Common myeloid progenitor, CD34-positive (primary cell): ENCODE measurements at regions not wholly inside any gene's neighbourhood (a gene's known extent, or its start where the extent isn't known, plus 50 kb on each side); places are given as distances from the start of the nearest gene placed in this dataset.

Source experiments
- CTCF ChIA-PET: fragments of 350-600 bp; sonication (Branson Sonifier 250); formaldehyde crosslinking; loops from one replicate; lab custom pipeline; 2021; ENCODE audit warnings: antibody characterized with exemption; lab: Charles Lee
- POLR2A ChIA-PET: fragments of 350-600 bp; sonication (Branson Sonifier 250); formaldehyde crosslinking; loops from one replicate; lab custom pipeline; 2021; ENCODE audit warnings: antibody characterized with exemption; lab: Charles Lee
- DNase-seq, 3 donors: peaks; one replicate each; pipeline versions ENCODE4 v3.0.0 to v3.0.0-alpha.2; 2013
- H3K27ac ChIP-seq, 2 experiments: 1 replicate in 1 of 2; 2 replicates in 1 of 2; pipeline ENCODE4 v1.7.0; 2013; ENCODE audit warnings: inconsistent platforms in 2 of 2, low read length in 2 of 2, mild to moderate bottlenecking in 2 of 2, low read depth in 1 of 2, moderate library complexity in 1 of 2; ENCODE audit not compliant: severe bottlenecking in 2 of 2, insufficient read depth in 1 of 2, poor library complexity in 1 of 2
- H3K27me3 ChIP-seq, 5 experiments: replicated peaks in 2 of 5; 1 replicate in 3 of 5; 2 replicates in 2 of 5; pipeline versions ENCODE4 v1.6.1 to v1.7.0; 2013; ENCODE audit warnings: low read length in 4 of 5, mild to moderate bottlenecking in 2 of 5, moderate library complexity in 2 of 5, inconsistent platforms in 1 of 5; ENCODE audit not compliant: insufficient read depth in 5 of 5, control insufficient read depth in 4 of 5
- H3K36me3 ChIP-seq, 4 experiments: 1 replicate in 2 of 4; 2 replicates in 2 of 4; pipeline versions ENCODE4 v1.6.1 to v1.7.0; 2013; ENCODE audit warnings: low read length in 3 of 4, control low read depth in 1 of 4, mild to moderate bottlenecking in 1 of 4; ENCODE audit not compliant: control insufficient read depth in 4 of 4, insufficient read depth in 4 of 4
- H3K4me1 ChIP-seq, 4 experiments: 1 replicate in 3 of 4; 2 replicates in 1 of 4; pipeline versions ENCODE4 v1.6.1 to v1.7.1; 2013; ENCODE audit warnings: low read length in 3 of 4, mild to moderate bottlenecking in 3 of 4, control low read depth in 1 of 4, inconsistent platforms in 1 of 4, moderate library complexity in 1 of 4; ENCODE audit not compliant: control insufficient read depth in 4 of 4, insufficient read depth in 4 of 4; ENCODE audit errors: control extremely low read depth in 1 of 4
- H3K4me3 ChIP-seq, 7 experiments: 1 replicate in 4 of 7; 2 replicates in 3 of 7; pipeline versions ENCODE4 v1.5.1 to v1.7.0; 2013; ENCODE audit warnings: mild to moderate bottlenecking in 7 of 7, low read length in 6 of 7, moderate library complexity in 6 of 7, inconsistent platforms in 2 of 7, low read depth in 2 of 7, control low read depth in 1 of 7; ENCODE audit not compliant: insufficient read depth in 4 of 7, control insufficient read depth in 1 of 7; ENCODE audit errors: extremely low read depth in 1 of 7
- H3K9me3 ChIP-seq, 5 experiments: 1 replicate in 4 of 5; 2 replicates in 1 of 5; pipeline versions ENCODE4 v1.6.1 to v1.7.1; 2013; ENCODE audit warnings: low read length in 4 of 5, mild to moderate bottlenecking in 2 of 5, inconsistent platforms in 1 of 5, low read depth in 1 of 5, moderate library complexity in 1 of 5; ENCODE audit not compliant: control insufficient read depth in 4 of 5, insufficient read depth in 2 of 5; ENCODE audit errors: control extremely low read depth in 1 of 5
- WGBS: methylation state at CpG from one replicate; pipeline ENCODE4 v1.1.5; 2013; ENCODE audit not compliant: insufficient coverage; 5-methylcytosine and 5-hydroxymethylcytosine counted together

- Histone ChIP-seq H3K9me3 (no peaks in the 10 kb centered on the region), H3K36me3 (no peaks in the 10 kb centered on the region), H3K4me1 (no peaks in the 10 kb centered on the region), H3K27ac (no peak overlapping the region), H3K27me3 (peaks cover 0 to 5% (median 0%) of the 10 kb centered on the region in 5 experiments), H3K4me3 (no peak overlapping the region)
- ChIA-PET CTCF (interaction anchor here (1.3 kb wide), 1 partner anchor 11 kb away, joined by 3 read pairs; no protein-coding TSS in a partner anchor), POLR2A (no interaction called here)
- no peak for DNase-seq
- WGBS = 92% methylated on average over 7 of the region's 7 CpGs
These were observed 210.5 kb upstream of the RNF32 start for GRCh38 chr7:156430109-156430508.

GRCh38 chr7:156429514-156429913 is 211.1 kb upstream of the RNF32 start:
- DNase-seq = no peak
- ChIA-PET CTCF (interaction anchor here (1.3 kb wide), 1 partner anchor 11 kb away, joined by 3 read pairs; no protein-coding TSS in a partner anchor), POLR2A (no interaction called here)
- 92% methylated on average over 5 of the region's 5 CpGs for WGBS
- no peak overlapping the region for H3K27ac ChIP-seq
- no peaks in the 10 kb centered on the region for H3K36me3 ChIP-seq
- peaks cover 0 to 4% (median 0%) of the 10 kb centered on the region in 5 experiments for H3K27me3 ChIP-seq
- no peak overlapping the region for H3K4me3 ChIP-seq
- no peaks in the 10 kb centered on the region for H3K9me3 ChIP-seq
- no peaks in the 10 kb centered on the region for H3K4me1 ChIP-seq

- no peak overlapping the region for H3K27ac ChIP-seq
- ChIA-PET CTCF (no interaction called here), POLR2A (no interaction called here)
- no peaks in the 10 kb centered on the region for H3K36me3 ChIP-seq
- DNase-seq = no peak
- H3K4me3 ChIP-seq = no peak overlapping the region
- H3K4me1 ChIP-seq = no peaks in the 10 kb centered on the region
- H3K27me3 ChIP-seq = peaks cover 0 to 4% (median 0%) of the 10 kb centered on the region in 5 experiments
- no peaks in the 10 kb centered on the region for H3K9me3 ChIP-seq
These were observed 216.7 kb upstream of the RNF32 start for GRCh38 chr7:156423876-156424275.

DNA sequence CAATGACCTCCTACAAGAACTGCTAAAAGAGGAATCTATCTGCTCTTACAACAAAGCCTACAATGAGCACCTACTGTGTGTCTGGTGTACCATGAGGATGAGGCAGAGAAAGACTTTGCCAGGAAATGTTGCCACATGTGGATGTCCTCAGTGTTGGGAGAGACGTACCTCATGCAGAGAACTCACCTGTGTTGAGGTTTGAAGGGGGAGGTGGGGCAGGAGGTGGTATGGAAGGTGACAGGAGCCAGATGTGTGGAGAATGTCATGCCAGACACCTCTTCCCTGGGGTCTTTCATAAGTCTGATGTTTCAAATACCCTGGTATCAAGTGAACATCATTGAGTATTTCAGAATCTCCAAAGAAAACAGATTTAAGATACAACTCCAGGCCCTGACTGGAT is 220.1 kb upstream of the RNF32 start:
- ChIA-PET CTCF (no interaction called here), POLR2A (no interaction called here)
- no CpG with 5 or more reads among the region's 1 CpG for WGBS
- no peak for DNase-seq
- Histone ChIP-seq H3K9me3 (no peaks in the 10 kb centered on the region), H3K4me1 (no peaks in the 10 kb centered on the region), H3K27ac (no peak overlapping the region), H3K4me3 (no peak overlapping the region), H3K36me3 (no peaks in the 10 kb centered on the region), H3K27me3 (peaks cover 0 to 2% (median 0%) of the 10 kb centered on the region in 5 experiments)

DNA sequence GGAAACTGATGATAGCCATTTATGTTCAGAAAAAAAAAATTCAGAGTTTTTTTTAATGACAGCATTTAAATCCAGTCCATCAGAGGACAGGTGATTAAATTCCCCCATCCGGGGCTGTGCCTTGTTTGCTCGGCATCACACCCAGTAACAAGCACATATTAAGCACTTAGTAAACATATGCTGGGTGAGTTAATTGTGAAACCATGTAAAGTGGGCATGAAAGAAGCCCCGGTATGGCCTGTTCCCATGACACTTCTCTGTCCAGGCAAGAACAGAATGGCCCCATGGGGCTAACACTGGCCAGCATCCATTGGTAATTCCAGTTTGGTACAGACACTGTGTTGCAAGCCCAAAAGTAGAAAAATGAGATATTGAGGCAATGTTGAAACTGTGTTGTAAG is 220.8 kb upstream of the RNF32 start:
- no peaks in the 10 kb centered on the region for H3K9me3 ChIP-seq
- WGBS = 100% methylated on average over 2 of the region's 3 CpGs
- no peak overlapping the region for H3K4me3 ChIP-seq
- no peak overlapping the region for H3K27ac ChIP-seq
- H3K36me3 ChIP-seq = no peaks in the 10 kb centered on the region
- H3K4me1 ChIP-seq = no peaks in the 10 kb centered on the region
- peaks cover 0 to 1% (median 0%) of the 10 kb centered on the region in 5 experiments for H3K27me3 ChIP-seq
- DNase-seq = no peak
- ChIA-PET POLR2A (no interaction called here), CTCF (no interaction called here)

GRCh38 chr7:156402255-156402654 is 238.3 kb upstream of the RNF32 start:
- no peak overlapping the region for H3K4me3 ChIP-seq
- WGBS = 100% methylated on average over 3 of the region's 11 CpGs
- no peak overlapping the region for H3K27ac ChIP-seq
- no peaks in the 10 kb centered on the region for H3K9me3 ChIP-seq
- ChIA-PET CTCF (no interaction called here), POLR2A (no interaction called here)
- no peaks in the 10 kb centered on the region for H3K4me1 ChIP-seq
- H3K36me3 ChIP-seq = no peaks in the 10 kb centered on the region
- no peak for DNase-seq
- no peaks in the 10 kb centered on the region for H3K27me3 ChIP-seq

DNA sequence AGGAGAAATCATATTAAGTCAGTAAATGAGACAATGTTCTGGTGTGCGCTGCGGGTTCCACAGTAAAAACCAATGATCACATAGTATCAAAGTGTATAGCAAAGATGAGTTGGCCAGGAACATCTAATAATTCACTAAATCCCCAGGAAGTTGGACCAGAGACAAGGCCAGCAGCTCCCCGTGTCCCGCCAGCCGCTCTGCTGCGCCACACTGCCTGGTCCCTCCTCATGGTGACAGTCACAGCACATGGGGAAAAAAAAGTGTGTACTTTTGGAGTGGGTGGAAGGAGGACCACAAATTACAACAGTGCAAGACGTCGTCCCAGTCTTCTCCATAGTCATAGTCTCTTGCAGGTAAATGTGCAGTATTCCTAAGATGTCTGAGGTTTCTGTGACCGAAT is 239.0 kb upstream of the RNF32 start:
- Histone ChIP-seq H3K27me3 (no peaks in the 10 kb centered on the region), H3K4me1 (no peaks in the 10 kb centered on the region), H3K9me3 (no peaks in the 10 kb centered on the region), H3K36me3 (no peaks in the 10 kb centered on the region), H3K4me3 (no peak overlapping the region), H3K27ac (no peak overlapping the region)
- WGBS = 97% methylated on average over 5 of the region's 9 CpGs
- POLR2A ChIA-PET = no interaction called here
- CTCF ChIA-PET = no interaction called here
- no peak for DNase-seq
